ENCODE measurements at regions not wholly inside any gene's neighbourhood (a gene's known extent, or its start where the extent isn't known, plus 50 kb on each side); places are given as distances from the start of the nearest gene placed in this dataset.

- TF ChIP-seq CTCF (IDR thresholded peaks at IDR 0.05; ENCODE audit: borderline replicate concordance, control extremely low read depth, extremely low read depth, insufficient read depth, missing control alignments), result no peak
- no peak for DNase-seq (ENCODE audit: low spot score)
- in situ Hi-C loops (cut with MboI; ENCODE audit: low sequenced_read_pairs, unreplicated experiment), result no loop called here
Observed at GRCh38 chr9:88026118-88026479, 51.8 kb upstream of the CDK20 start.

DNA sequence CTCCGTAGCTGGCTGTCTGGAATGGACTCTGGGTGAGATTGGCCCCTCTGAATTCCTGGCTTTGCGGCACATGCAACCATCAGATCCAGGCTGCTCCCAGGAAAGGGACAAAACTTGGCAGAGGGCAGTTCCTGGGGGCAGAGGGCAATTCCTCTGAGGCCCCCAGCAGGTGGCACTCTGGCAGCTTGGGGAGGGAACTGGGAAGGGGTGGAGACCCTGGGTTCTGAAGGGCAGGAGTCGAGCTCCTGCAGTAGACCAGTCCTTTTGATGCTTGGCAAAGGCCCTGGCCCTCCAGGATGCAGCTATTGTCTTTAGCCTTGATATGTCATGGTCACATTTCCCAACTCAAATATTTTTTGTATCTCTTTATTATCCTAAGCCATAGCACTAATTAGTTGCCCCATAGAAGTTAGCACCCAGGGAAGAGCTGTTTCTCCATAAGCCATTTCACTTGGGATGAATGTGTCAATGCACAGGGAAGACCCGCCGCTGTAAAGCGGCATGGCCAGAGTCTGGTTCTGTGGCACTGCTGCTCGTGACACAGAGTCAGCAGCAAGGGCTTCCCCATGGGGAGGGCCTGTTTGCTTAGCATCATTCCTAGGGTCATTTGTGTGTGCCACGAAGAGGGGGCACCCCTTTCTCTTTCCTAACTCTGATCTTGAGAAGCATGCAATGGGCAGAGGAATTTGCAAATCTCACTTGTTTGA is 51.2 kb upstream of the CDK20 start:
- no peak for DNase-seq (ENCODE audit: low spot score)
- in situ Hi-C loops (cut with MboI; ENCODE audit: low sequenced_read_pairs, unreplicated experiment), result no loop called here
- TF ChIP-seq CTCF (IDR thresholded peaks at IDR 0.05; ENCODE audit: borderline replicate concordance, control extremely low read depth, extremely low read depth, insufficient read depth, missing control alignments), result no peak

DNA sequence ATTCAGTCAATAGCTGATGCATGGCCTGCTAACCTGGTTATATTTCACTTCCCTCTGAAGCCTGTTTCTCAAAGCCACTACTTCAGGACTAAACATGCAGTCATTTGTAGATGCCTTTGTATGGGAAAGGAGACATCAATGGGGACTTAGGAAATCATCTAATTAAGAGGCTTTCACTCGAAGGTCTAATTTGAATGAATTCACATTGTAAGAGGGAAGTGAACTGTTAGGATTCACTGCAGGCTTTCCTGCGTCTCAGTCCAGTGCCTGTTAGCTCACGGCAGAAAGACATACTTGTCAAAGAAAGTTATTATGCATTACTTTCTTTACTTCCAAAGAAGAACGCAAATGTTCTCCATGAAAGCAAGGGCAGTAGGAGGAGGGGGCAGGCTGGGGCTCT is 50.6 kb upstream of the CDK20 start:
- no peak for TF ChIP-seq CTCF (IDR thresholded peaks at IDR 0.05; ENCODE audit: borderline replicate concordance, control extremely low read depth, extremely low read depth, insufficient read depth, missing control alignments)
- in situ Hi-C loops (cut with MboI; ENCODE audit: low sequenced_read_pairs, unreplicated experiment), result no loop called here
- DNase-seq (ENCODE audit: low spot score), result no peak
